ENCODE measurements at regions not wholly inside any gene's neighbourhood (a gene's known extent, or its start where the extent isn't known, plus 50 kb on each side); places are given as distances from the start of the nearest gene placed in this dataset.

- DNase-seq (ENCODE audit: low read depth, low spot score) (no peak), FAIRE-seq (no peak)
- TF ChIP-seq, protein P1, sequence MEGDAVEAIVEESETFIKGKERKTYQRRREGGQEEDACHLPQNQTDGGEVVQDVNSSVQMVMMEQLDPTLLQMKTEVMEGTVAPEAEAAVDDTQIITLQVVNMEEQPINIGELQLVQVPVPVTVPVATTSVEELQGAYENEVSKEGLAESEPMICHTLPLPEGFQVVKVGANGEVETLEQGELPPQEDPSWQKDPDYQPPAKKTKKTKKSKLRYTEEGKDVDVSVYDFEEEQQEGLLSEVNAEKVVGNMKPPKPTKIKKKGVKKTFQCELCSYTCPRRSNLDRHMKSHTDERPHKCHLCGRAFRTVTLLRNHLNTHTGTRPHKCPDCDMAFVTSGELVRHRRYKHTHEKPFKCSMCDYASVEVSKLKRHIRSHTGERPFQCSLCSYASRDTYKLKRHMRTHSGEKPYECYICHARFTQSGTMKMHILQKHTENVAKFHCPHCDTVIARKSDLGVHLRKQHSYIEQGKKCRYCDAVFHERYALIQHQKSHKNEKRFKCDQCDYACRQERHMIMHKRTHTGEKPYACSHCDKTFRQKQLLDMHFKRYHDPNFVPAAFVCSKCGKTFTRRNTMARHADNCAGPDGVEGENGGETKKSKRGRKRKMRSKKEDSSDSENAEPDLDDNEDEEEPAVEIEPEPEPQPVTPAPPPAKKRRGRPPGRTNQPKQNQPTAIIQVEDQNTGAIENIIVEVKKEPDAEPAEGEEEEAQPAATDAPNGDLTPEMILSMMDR (optimal IDR thresholded peaks at IDR 0.05 in 1 of 3, IDR thresholded peaks at IDR 0.05 in 1 of 3, conservative IDR thresholded peaks at IDR 0.05 in 1 of 3; ENCODE audit: extremely low read depth in 1 of 3, insufficient read depth in 2 of 3, low read length in 3 of 3) = no peak
- no peaks in the 10 kb centered on the region for H3K36me3 ChIP-seq (ENCODE audit: control insufficient read depth in 2 of 2, extremely low read depth in 1 of 2, insufficient read depth in 2 of 2, low read length in 2 of 2)
- H3K9me3 ChIP-seq (ENCODE audit: control insufficient read depth, low read depth, low read length) = no peaks in the 10 kb centered on the region
- H3K4me3 ChIP-seq (ENCODE audit: control insufficient read depth in 2 of 3, extremely low read depth in 1 of 3, insufficient read depth in 2 of 3, low read depth in 1 of 3, low read length in 3 of 3) = no peak overlapping the region
- H3K4me2 ChIP-seq (ENCODE audit: control insufficient read depth, extremely low read depth, insufficient read depth, low read depth, low read length) = no peak overlapping the region
- no peaks in the 10 kb centered on the region for H3K4me1 ChIP-seq (ENCODE audit: control insufficient read depth, extremely low read depth, insufficient read depth, low read length)
- H2AFZ ChIP-seq (ENCODE audit: control insufficient read depth, low read length) = no peak overlapping the region
- H3K9ac ChIP-seq (ENCODE audit: control insufficient read depth, extremely low read depth, insufficient read depth, low read length) = no peak overlapping the region
- dilution Hi-C loops (cut with MboI; ENCODE audit: extremely low pct_ligation_motif_present, low sequenced_read_pairs) = no loop called here
- H3K9me1 ChIP-seq (ENCODE audit: control insufficient read depth, extremely low read depth, insufficient read depth, low read length) = no peaks in the 10 kb centered on the region
- no peaks in the 10 kb centered on the region for H3K27me3 ChIP-seq (ENCODE audit: control insufficient read depth, extremely low read depth, insufficient read depth, low read length)
- H3K79me2 ChIP-seq (ENCODE audit: control insufficient read depth, insufficient read depth, low read length) = no peaks in the 10 kb centered on the region
- H3K27ac ChIP-seq (ENCODE audit: control insufficient read depth, insufficient read depth, low read length) = no peak overlapping the region
- no peaks in the 10 kb centered on the region for H4K20me1 ChIP-seq (ENCODE audit: control insufficient read depth, extremely low read depth, insufficient read depth, low read length)
Measured at GRCh38 chr17:82998637-82999036, 80.8 kb upstream of the METRNL start.

GRCh38 chr17:83000738-83001137 lies 78.7 kb upstream of the METRNL start:
- Histone ChIP-seq H3K9ac (ENCODE audit: control insufficient read depth, extremely low read depth, insufficient read depth, low read length) (no peak overlapping the region), H3K4me2 (ENCODE audit: control insufficient read depth, extremely low read depth, insufficient read depth, low read depth, low read length) (no peak overlapping the region), H2AFZ (ENCODE audit: control insufficient read depth, low read length) (no peak overlapping the region), H3K9me1 (ENCODE audit: control insufficient read depth, extremely low read depth, insufficient read depth, low read length) (no peaks in the 10 kb centered on the region), H3K4me3 (ENCODE audit: control insufficient read depth in 2 of 3, extremely low read depth in 1 of 3, insufficient read depth in 2 of 3, low read depth in 1 of 3, low read length in 3 of 3) (no peak overlapping the region), H3K27me3 (ENCODE audit: control insufficient read depth, extremely low read depth, insufficient read depth, low read length) (no peaks in the 10 kb centered on the region), H3K36me3 (ENCODE audit: control insufficient read depth in 2 of 2, extremely low read depth in 1 of 2, insufficient read depth in 2 of 2, low read length in 2 of 2) (no peaks in the 10 kb centered on the region), H3K27ac (ENCODE audit: control insufficient read depth, insufficient read depth, low read length) (no peak overlapping the region), H4K20me1 (ENCODE audit: control insufficient read depth, extremely low read depth, insufficient read depth, low read length) (no peaks in the 10 kb centered on the region), H3K9me3 (ENCODE audit: control insufficient read depth, low read depth, low read length) (no peaks in the 10 kb centered on the region), H3K79me2 (ENCODE audit: control insufficient read depth, insufficient read depth, low read length) (no peaks in the 10 kb centered on the region), H3K4me1 (ENCODE audit: control insufficient read depth, extremely low read depth, insufficient read depth, low read length) (no peaks in the 10 kb centered on the region)
- no peak for DNase-seq (ENCODE audit: low read depth, low spot score)
- dilution Hi-C loops (cut with MboI; ENCODE audit: extremely low pct_ligation_motif_present, low sequenced_read_pairs) = no loop called here
- TF ChIP-seq, protein P1 (optimal IDR thresholded peaks at IDR 0.05 in 1 of 3, IDR thresholded peaks at IDR 0.05 in 1 of 3, conservative IDR thresholded peaks at IDR 0.05 in 1 of 3; ENCODE audit: extremely low read depth in 1 of 3, insufficient read depth in 2 of 3, low read length in 3 of 3) = no peak
- no peak for TF ChIP-seq EZH2 (IDR thresholded peaks at IDR 0.05; ENCODE audit: low read length)
- FAIRE-seq = no peak
